HuH-7 (cell line): ENCODE measurements at regions not wholly inside any gene's neighbourhood (a gene's known extent, or its start where the extent isn't known, plus 50 kb on each side); places are given as distances from the start of the nearest gene placed in this dataset.

Experiments
- DNase-seq: peaks from one replicate; pipeline ENCODE4 v3.0.0; 2011; ENCODE audit warnings: low spot score

DNA sequence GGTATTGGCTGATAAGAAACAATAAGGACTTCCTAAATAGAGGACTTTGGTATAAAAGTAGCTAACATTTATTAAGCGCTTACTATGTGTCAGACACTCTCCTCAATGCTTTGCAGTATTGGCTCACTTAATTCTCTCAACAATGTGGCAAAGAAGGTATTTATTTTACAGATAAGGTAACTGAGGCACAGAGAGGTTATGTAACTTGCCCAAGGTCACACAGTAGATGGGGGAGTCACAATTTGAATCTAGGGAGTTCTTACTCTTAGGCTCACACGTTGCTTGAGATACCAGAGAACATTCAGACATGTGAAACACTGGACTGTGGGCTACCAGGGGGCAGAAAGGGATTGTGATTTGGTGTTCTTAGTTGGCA lies 60.8 kb upstream of the GPR158 start:
- DNase-seq = no peak

DNA sequence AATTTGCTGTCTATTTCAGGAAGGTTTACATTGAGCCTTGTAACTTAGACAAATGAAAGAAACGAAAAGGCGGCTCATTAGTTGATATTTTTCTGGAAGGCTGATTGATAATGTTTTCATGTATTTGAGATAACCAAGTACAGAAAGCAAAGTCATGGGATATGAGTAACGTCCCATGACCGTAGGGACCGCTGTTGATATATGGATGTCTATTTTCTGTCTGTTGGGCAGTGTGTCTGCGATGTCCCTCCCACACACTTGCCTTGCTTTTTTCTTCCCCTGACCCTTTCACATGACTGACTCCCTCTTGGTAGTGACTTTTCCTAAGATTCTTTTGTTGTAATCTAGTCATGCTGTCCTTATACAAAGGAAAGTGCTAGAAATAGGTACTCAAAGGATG lies 57.0 kb upstream of the GPR158 start:
- DNase-seq = no peak

DNA sequence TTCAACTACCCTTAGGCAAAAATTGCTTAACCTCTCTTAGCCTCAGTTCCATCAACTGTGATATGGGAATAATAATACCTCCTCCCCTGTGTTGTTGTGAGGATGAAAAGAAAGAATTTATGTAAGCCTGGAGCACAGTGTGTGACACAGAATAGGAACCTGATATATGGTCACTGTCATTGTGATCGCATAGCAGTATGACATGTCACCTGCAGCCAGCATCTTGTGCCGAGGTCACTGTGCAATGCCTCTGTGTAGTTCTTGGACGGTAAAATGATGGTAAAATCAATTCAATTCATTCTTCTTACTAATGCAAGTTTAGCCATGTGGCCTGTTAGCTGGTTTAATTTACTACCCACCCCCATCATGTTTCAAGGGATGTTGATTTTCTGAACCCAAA lies 54.6 kb upstream of the GPR158 start:
- DNase-seq = no peak
